GM23338 (cell line): ENCODE measurements at regions not wholly inside any gene's neighbourhood (a gene's known extent, or its start where the extent isn't known, plus 50 kb on each side); places are given as distances from the start of the nearest gene placed in this dataset.

Experiments
- ATAC-seq: fragments of 200-7000 bp; cut with Tn5 transposase; 3 replicates; pipeline ENCODE4 v1.9.1; 2020
- DNase-seq: peaks from one replicate; pipeline ENCODE4 v3.0.0-alpha.2; 2015; ENCODE audit warnings: low spot score
- H2AFZ ChIP-seq: fragments of 200-600 bp; sonication (generic); 2 replicates; pipeline ENCODE4 v1.8.0; 2016; ENCODE audit warnings: antibody characterized with exemption, mild to moderate bottlenecking, moderate library complexity
- H3F3A ChIP-seq: fragments of 200-600 bp; sonication (generic); replicated peaks from 2 replicates; pipeline ENCODE4 v1.8.0; 2017; ENCODE audit warnings: antibody characterized with exemption, mixed run types, low read depth
- H3K27ac ChIP-seq: fragments of 200-600 bp; sonication (generic); 2 replicates; pipeline ENCODE4 v1.6.1; 2016; ENCODE audit warnings: low read depth
- H3K27me3 ChIP-seq: fragments of 200-600 bp; sonication (generic); 2 replicates; pipeline ENCODE4 v1.8.0; 2016; ENCODE audit warnings: mild to moderate bottlenecking, mixed run types, moderate library complexity; ENCODE audit not compliant: insufficient read depth
- H3K36me3 ChIP-seq: fragments of 200-600 bp; sonication (generic); 2 replicates; pipeline ENCODE4 v1.8.0; 2016; ENCODE audit warnings: mild to moderate bottlenecking; ENCODE audit not compliant: insufficient read depth
- H3K4me1 ChIP-seq: fragments of 200-600 bp; sonication (generic); 2 replicates; pipeline ENCODE4 v1.8.0; 2016; ENCODE audit warnings: mild to moderate bottlenecking, moderate library complexity; ENCODE audit not compliant: insufficient read depth
- H3K4me2 ChIP-seq: fragments of 200-600 bp; sonication (generic); 2 replicates; pipeline ENCODE4 v1.7.1; 2017; ENCODE audit warnings: mixed run types
- H3K4me3 ChIP-seq: fragments of 200-600 bp; sonication (generic); 2 replicates; pipeline ENCODE4 v1.6.1; 2016; ENCODE audit warnings: mixed run types
- H3K79me2 ChIP-seq: fragments of 200-600 bp; sonication (generic); replicated peaks from 2 replicates; pipeline ENCODE4 v1.8.0; 2017; ENCODE audit warnings: mild to moderate bottlenecking; ENCODE audit not compliant: insufficient read depth
- H3K9me2 ChIP-seq: fragments of 200-600 bp; sonication (generic); 2 replicates; pipeline ENCODE4 v1.8.0; 2017; ENCODE audit not compliant: insufficient read depth
- H4K20me1 ChIP-seq: fragments of 200-600 bp; sonication (generic); replicated peaks from 2 replicates; pipeline ENCODE4 v1.8.0; 2017; ENCODE audit warnings: mild to moderate bottlenecking; ENCODE audit not compliant: insufficient read depth
- H3K27ac Mint-ChIP-seq: 2 replicates; pipeline ENCODE4 v1.8.0; 2020; ENCODE audit warnings: inconsistent platforms, mild to moderate bottlenecking, moderate library complexity, mixed read lengths
- H3K27me3 Mint-ChIP-seq: 3 replicates; pipeline ENCODE4 v1.8.0; 2022; ENCODE audit warnings: low read depth, mild to moderate bottlenecking, moderate library complexity, mixed read lengths, inconsistent platforms; ENCODE audit not compliant: insufficient read depth, poor library complexity
- H3K36me3 Mint-ChIP-seq: 3 replicates; pipeline ENCODE4 v1.8.0; 2021; ENCODE audit warnings: low read depth, mild to moderate bottlenecking, inconsistent platforms, moderate library complexity, mixed read lengths
- H3K4me1 Mint-ChIP-seq: 3 replicates; pipeline ENCODE4 v1.8.0; 2020; ENCODE audit warnings: mild to moderate bottlenecking, inconsistent platforms, mixed read lengths
- H3K4me3 Mint-ChIP-seq: 3 replicates; pipeline ENCODE4 v1.8.0; 2021; ENCODE audit warnings: moderate library complexity, mild to moderate bottlenecking, inconsistent platforms, mixed read lengths
- H3K9me3 Mint-ChIP-seq: 3 replicates; pipeline ENCODE4 v1.8.0; 2020; ENCODE audit warnings: moderate library complexity, mild to moderate bottlenecking, inconsistent platforms, mixed read lengths
- CREB1 ChIP-seq: fragments of 250-450 bp; sonication (Bioruptor Pico); IDR thresholded peaks from 2 replicates; pipeline ENCODE4 v1.5.0; 2020; ENCODE audit warnings: low read depth, mild to moderate bottlenecking, moderate library complexity
- CTCF ChIP-seq, 2 experiments: fragments of 200-600 bp in 1 of 2; sonication (generic) in 1 of 2; conservative IDR thresholded peaks; 2 replicates each; pipeline versions ENCODE4 v1.5.1 to v1.6.1; 2016 to 2017; ENCODE audit warnings: antibody characterized with exemption in 2 of 2, low read depth in 2 of 2, mild to moderate bottlenecking in 2 of 2, moderate library complexity in 1 of 2
- EZH2 ChIP-seq: fragments of 200-600 bp; sonication (generic); IDR thresholded peaks from one replicate; pipeline ENCODE4 v1.8.0; 2017; ENCODE audit warnings: antibody characterized with exemption, mild to moderate bottlenecking, low read depth; ENCODE audit not compliant: unreplicated experiment
- EZH2phosphoT487 ChIP-seq: fragments of 200-600 bp; sonication (generic); IDR thresholded peaks from one replicate; pipeline ENCODE4 v1.8.1; 2018; ENCODE audit warnings: antibody characterized with exemption; ENCODE audit not compliant: unreplicated experiment
- NANOG ChIP-seq: IDR thresholded peaks from 2 replicates; pipeline ENCODE4 v1.6.1; 2016; ENCODE audit warnings: antibody characterized with exemption, borderline replicate concordance
- POLR2AphosphoS5 ChIP-seq: IDR thresholded peaks from 2 replicates; pipeline ENCODE4 v1.6.1; 2016; ENCODE audit warnings: antibody characterized with exemption, low read depth
- STAT1 ChIP-seq: IDR thresholded peaks from one replicate; pipeline ENCODE4 v1.6.1; 2016; ENCODE audit warnings: antibody characterized with exemption; ENCODE audit not compliant: unreplicated experiment
- ZNF114 ChIP-seq: fragments of 250-450 bp; sonication (Bioruptor Pico); IDR thresholded peaks from 2 replicates; pipeline ENCODE4 v1.5.0; 2020; ENCODE audit warnings: mild to moderate bottlenecking, moderate library complexity
- ZNF331 ChIP-seq: fragments of 250-450 bp; sonication (Bioruptor Pico); IDR thresholded peaks from 2 replicates; pipeline ENCODE4 v1.5.0; 2020; ENCODE audit warnings: low read depth, mild to moderate bottlenecking, moderate library complexity
- TF ChIP-seq, protein P1 (sequence below): IDR thresholded peaks from one replicate; pipeline ENCODE4 v1.6.1; 2018; ENCODE audit warnings: antibody characterized with exemption; ENCODE audit not compliant: unreplicated experiment
- TF ChIP-seq, protein P2 (sequence below): IDR thresholded peaks from 2 replicates; pipeline ENCODE4 v1.6.1; 2016; ENCODE audit warnings: antibody characterized with exemption

DNA sequence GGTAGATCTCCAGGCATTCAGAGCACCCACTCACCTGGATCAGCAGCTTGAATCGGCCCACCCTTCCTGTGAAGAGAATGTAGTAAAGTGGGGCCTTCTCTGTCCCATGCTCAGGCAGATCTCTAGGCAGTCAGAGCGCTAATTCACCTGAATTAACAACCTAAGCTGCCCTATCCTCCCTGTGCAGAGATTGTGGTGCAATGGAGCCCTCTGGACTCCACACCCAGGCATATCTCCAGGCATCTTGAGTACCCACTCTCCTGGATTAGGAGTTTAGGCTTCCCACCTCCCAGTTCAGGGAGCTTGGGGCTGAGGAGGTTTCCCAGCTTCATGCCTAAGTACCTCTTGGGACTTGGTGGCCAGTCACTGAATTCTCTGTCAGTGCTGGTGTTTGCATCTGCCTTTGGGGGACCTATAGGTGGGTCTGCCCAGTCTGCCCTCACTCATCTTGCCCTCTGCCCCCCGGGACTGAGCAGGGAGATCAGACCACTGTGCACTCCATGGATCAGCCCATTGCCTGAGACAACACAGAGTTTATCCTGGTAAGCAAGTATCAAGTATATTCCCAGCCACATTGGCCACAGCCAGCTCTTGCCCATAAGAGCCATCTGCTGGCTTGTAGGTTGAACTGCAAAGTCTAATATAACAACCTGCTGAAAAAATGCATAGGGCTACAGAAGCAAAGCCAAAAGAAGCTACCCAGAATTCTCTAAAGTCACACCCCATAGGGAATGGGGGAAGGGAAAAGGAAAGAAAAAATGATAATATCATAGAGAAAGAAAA, 372.9 kb downstream of the KLHL13 start:
- Mint-ChIP-seq H3K4me1 (no peaks in the 10 kb centered on the region), H3K9me3 (peaks cover 10% of the 10 kb centered on the region; the same call in 2 of the 3 replicates), H3K27ac (no peak overlapping the region), H3K27me3 (peaks cover 2% of the 10 kb centered on the region), H3K4me3 (no peak overlapping the region), H3K36me3 (no peaks in the 10 kb centered on the region; the same call in 2 of the 3 replicates)
- peak; percentile 47 for DNase-seq
- H2AFZ ChIP-seq: no peak overlapping the region
- H3K4me3 ChIP-seq: no peak overlapping the region
- no peaks in the 10 kb centered on the region for H3K79me2 ChIP-seq
- no peaks in the 10 kb centered on the region for H3K36me3 ChIP-seq
- TF ChIP-seq CTCF (conservative IDR thresholded peaks at IDR 0.05; ENCODE audit: low read depth in 2 of 2) (peak; percentile 46 to 64), POLR2AphosphoS5 (no peak)
- peak; percentile 58 for ATAC-seq
- H3K27me3 ChIP-seq: no peaks in the 10 kb centered on the region
- no peak overlapping the region for H3K4me2 ChIP-seq
- H3K4me1 ChIP-seq: no peaks in the 10 kb centered on the region
- no peaks in the 10 kb centered on the region for H3F3A ChIP-seq
- no peak overlapping the region for H3K27ac ChIP-seq
- no peaks in the 10 kb centered on the region for H4K20me1 ChIP-seq
- H3K9me2 ChIP-seq: no peaks in the 10 kb centered on the region

- H3K4me3 ChIP-seq: no peak overlapping the region
- TF ChIP-seq CREB1 (CRISPR knock-in tag) (no peak), CTCF (conservative IDR thresholded peaks at IDR 0.05; ENCODE audit: low read depth in 2 of 2) (no peak), ZNF331 (CRISPR knock-in tag) (no peak), EZH2phosphoT487 (no peak), NANOG (no peak), ZNF114 (CRISPR knock-in tag) (no peak), POLR2AphosphoS5 (no peak), STAT1 (no peak), EZH2 (no peak)
- TF ChIP-seq, protein P1, sequence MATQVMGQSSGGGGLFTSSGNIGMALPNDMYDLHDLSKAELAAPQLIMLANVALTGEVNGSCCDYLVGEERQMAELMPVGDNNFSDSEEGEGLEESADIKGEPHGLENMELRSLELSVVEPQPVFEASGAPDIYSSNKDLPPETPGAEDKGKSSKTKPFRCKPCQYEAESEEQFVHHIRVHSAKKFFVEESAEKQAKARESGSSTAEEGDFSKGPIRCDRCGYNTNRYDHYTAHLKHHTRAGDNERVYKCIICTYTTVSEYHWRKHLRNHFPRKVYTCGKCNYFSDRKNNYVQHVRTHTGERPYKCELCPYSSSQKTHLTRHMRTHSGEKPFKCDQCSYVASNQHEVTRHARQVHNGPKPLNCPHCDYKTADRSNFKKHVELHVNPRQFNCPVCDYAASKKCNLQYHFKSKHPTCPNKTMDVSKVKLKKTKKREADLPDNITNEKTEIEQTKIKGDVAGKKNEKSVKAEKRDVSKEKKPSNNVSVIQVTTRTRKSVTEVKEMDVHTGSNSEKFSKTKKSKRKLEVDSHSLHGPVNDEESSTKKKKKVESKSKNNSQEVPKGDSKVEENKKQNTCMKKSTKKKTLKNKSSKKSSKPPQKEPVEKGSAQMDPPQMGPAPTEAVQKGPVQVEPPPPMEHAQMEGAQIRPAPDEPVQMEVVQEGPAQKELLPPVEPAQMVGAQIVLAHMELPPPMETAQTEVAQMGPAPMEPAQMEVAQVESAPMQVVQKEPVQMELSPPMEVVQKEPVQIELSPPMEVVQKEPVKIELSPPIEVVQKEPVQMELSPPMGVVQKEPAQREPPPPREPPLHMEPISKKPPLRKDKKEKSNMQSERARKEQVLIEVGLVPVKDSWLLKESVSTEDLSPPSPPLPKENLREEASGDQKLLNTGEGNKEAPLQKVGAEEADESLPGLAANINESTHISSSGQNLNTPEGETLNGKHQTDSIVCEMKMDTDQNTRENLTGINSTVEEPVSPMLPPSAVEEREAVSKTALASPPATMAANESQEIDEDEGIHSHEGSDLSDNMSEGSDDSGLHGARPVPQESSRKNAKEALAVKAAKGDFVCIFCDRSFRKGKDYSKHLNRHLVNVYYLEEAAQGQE: no peak
- TF ChIP-seq, protein P2, sequence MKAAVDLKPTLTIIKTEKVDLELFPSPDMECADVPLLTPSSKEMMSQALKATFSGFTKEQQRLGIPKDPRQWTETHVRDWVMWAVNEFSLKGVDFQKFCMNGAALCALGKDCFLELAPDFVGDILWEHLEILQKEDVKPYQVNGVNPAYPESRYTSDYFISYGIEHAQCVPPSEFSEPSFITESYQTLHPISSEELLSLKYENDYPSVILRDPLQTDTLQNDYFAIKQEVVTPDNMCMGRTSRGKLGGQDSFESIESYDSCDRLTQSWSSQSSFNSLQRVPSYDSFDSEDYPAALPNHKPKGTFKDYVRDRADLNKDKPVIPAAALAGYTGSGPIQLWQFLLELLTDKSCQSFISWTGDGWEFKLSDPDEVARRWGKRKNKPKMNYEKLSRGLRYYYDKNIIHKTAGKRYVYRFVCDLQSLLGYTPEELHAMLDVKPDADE: no peak
- H3K4me2 ChIP-seq: no peak overlapping the region
- no peaks in the 10 kb centered on the region for H3K9me2 ChIP-seq
- no peak overlapping the region for H3K27ac ChIP-seq
- no peaks in the 10 kb centered on the region for H3K4me1 ChIP-seq
- no peaks in the 10 kb centered on the region for H3K27me3 ChIP-seq
- no peaks in the 10 kb centered on the region for H4K20me1 ChIP-seq
- ATAC-seq: no peak
- H3K4me3 Mint-ChIP-seq: no peak overlapping the region
- peaks cover 8% of the 10 kb centered on the region; the same call in 1 of the 3 replicates for H3K4me1 Mint-ChIP-seq
- H2AFZ ChIP-seq: no peak overlapping the region
- H3K27me3 Mint-ChIP-seq: no peaks in the 10 kb centered on the region
- no peaks in the 10 kb centered on the region for H3K79me2 ChIP-seq
- DNase-seq: no peak
- H3F3A ChIP-seq: no peaks in the 10 kb centered on the region
- no peaks in the 10 kb centered on the region for H3K9me3 Mint-ChIP-seq
- H3K27ac Mint-ChIP-seq: no peak overlapping the region
- H3K36me3 ChIP-seq: no peaks in the 10 kb centered on the region
- no peaks in the 10 kb centered on the region for H3K36me3 Mint-ChIP-seq
Observed at GRCh38 chrX:117713411-117713810, 403.2 kb downstream of the KLHL13 start.
